Loucy (cell line): ENCODE measurements at regions not wholly inside any gene's neighbourhood (a gene's known extent, or its start where the extent isn't known, plus 50 kb on each side); places are given as distances from the start of the nearest gene placed in this dataset.

Source experiments
- EZH2phosphoT487 ChIP-seq: fragments of 200-600 bp; IDR thresholded peaks from 2 replicates; pipeline ENCODE4 v1.6.1; 2018; ENCODE audit warnings: antibody characterized with exemption, mild to moderate bottlenecking, moderate library complexity, borderline replicate concordance
- TF ChIP-seq, protein P1 (sequence below): fragments of 200-600 bp; sonication (generic); conservative IDR thresholded peaks from 2 replicates; pipeline ENCODE4 v1.5.1; 2014; ENCODE audit warnings: mild to moderate bottlenecking, antibody characterized with exemption, low read length

DNA sequence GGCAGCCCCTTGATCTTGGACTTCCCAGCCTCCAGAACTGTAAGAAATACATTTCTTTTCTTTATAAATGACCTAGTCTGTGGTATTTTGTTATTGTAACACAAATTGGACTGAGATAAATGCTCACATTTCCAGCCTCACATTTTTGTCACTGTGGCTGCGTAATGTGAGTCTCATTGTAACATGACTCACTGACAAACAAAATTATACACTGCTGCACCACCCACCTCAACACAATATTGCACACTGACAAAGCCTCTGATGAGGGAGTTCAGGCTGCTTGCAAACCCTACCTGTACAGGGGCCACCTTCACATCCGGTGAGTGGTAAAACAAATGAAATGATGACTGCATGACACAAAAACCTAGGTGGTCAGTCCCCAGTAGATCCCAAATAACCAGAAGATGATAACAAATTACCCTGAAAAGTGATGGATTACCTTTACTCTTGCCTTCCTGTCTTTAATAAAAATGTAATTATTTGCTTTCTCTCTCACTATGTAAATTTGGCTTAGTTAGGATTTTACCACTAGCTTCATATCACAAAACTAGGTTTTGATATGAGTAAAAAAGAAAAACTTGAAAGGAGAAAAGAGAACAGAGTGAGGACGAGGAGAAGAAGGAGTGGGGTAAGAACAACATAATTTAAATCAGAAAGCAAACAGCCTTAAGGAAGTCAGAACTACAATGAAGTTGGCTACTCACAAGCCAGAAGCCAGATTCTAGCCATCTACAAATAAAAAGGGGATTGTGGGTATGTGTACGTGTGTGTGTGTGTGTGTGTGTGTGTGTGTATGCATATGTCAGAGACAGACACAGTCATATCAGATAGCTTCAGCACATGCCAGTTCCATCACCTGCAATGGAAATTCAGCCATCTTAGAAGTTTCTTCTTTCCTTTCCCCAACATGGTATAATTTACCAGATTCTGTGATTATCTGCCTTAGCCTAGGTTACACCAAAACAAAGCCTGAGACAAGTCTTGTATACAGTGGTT lies 53.4 kb upstream of the SESN3 start:
- TF ChIP-seq, protein P1, sequence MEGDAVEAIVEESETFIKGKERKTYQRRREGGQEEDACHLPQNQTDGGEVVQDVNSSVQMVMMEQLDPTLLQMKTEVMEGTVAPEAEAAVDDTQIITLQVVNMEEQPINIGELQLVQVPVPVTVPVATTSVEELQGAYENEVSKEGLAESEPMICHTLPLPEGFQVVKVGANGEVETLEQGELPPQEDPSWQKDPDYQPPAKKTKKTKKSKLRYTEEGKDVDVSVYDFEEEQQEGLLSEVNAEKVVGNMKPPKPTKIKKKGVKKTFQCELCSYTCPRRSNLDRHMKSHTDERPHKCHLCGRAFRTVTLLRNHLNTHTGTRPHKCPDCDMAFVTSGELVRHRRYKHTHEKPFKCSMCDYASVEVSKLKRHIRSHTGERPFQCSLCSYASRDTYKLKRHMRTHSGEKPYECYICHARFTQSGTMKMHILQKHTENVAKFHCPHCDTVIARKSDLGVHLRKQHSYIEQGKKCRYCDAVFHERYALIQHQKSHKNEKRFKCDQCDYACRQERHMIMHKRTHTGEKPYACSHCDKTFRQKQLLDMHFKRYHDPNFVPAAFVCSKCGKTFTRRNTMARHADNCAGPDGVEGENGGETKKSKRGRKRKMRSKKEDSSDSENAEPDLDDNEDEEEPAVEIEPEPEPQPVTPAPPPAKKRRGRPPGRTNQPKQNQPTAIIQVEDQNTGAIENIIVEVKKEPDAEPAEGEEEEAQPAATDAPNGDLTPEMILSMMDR, result no peak
- no peak for TF ChIP-seq EZH2phosphoT487
